GM12874 (cell line): ENCODE measurements at regions not wholly inside any gene's neighbourhood (a gene's known extent, or its start where the extent isn't known, plus 50 kb on each side); places are given as distances from the start of the nearest gene placed in this dataset.

ENCODE experiments used
- TF ChIP-seq, protein P1 (sequence below): IDR thresholded peaks from 2 replicates; pipeline ENCODE4 v1.5.1; 2011; ENCODE audit warnings: low read depth, mild to moderate bottlenecking, control low read depth, low read length, moderate library complexity; ENCODE audit not compliant: insufficient read depth

DNA sequence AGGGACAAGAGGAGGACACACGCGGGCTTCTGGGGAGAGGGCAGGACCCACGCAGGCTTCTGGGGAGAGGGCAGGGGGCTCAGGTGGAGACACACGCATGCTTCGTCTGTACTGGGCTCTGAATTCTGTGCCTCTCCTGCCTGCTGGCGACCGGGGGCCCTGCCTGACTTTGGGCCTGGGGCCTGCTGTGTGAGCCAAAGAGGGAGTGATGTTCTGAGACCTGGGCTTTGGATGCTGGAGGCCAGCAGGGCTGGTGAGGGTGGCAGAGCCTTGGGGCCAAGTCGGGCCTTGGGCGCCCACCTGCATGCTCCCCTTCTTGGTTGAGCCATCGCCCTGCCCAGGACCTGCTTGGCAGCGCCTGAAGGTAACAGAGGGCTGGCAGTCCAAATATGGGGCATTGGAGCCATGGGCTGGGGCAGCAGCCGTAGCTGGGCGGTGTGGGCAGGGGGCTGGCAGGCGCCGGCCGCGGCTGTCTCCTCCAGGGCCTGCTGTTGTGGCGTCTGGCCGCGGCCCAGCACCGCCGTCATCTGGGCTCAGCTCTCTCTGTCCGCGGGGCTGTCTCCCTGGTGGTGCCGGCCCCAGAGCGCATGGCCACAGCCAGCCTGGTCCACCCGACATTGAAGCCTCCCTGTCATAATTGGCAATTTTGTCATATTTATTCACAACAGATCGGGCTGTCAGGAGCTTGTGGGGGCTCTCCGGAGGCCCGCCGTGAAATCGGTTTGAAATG is 78.9 kb downstream of the UNCX start:
- TF ChIP-seq, protein P1, sequence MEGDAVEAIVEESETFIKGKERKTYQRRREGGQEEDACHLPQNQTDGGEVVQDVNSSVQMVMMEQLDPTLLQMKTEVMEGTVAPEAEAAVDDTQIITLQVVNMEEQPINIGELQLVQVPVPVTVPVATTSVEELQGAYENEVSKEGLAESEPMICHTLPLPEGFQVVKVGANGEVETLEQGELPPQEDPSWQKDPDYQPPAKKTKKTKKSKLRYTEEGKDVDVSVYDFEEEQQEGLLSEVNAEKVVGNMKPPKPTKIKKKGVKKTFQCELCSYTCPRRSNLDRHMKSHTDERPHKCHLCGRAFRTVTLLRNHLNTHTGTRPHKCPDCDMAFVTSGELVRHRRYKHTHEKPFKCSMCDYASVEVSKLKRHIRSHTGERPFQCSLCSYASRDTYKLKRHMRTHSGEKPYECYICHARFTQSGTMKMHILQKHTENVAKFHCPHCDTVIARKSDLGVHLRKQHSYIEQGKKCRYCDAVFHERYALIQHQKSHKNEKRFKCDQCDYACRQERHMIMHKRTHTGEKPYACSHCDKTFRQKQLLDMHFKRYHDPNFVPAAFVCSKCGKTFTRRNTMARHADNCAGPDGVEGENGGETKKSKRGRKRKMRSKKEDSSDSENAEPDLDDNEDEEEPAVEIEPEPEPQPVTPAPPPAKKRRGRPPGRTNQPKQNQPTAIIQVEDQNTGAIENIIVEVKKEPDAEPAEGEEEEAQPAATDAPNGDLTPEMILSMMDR, result no peak

DNA sequence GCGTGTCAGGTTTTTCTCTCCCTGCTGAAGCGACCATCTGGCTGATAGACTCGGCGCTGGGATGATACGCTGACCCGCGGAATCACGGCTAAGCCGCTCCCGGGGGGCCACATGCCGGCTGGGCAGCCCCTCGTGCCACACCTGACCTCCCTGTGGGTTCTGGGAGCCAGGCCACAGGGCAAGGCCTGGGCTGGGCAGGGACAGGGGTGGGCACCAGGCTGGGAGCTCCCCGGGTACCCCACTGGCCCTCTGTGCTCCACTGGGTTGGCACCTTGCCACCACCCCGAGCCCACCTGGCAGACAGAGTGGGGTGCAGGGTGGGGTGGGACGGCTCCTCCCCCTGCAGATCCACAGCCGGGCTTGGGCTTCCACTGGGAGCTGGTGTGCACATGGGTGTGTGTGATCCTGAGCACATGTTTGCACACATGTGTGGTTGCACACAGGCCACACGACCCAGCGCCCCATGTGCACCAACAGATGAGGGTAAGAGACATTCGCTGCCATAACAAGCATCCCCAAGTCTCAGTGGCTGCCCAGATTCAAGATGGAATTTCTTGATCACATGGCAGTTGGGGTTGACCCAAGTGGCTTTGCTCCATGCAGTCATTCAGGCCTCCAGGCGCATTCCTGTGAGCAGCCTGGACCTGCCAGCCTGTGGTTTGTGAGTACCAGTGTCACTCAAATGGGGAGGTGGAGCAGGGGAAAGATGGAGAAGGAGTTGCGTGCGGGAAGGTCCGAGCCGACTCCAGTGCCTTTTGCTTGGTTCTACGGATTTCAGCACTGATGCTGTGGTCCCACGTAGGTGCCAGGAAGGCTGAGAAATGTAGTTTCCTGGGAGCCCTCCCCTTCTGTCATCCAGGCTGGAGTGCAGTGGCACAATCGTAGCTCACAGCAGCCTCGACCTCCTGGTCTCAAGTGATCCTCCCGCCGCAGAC is 79.7 kb downstream of the UNCX start:
- TF ChIP-seq, protein P1, result no peak

DNA sequence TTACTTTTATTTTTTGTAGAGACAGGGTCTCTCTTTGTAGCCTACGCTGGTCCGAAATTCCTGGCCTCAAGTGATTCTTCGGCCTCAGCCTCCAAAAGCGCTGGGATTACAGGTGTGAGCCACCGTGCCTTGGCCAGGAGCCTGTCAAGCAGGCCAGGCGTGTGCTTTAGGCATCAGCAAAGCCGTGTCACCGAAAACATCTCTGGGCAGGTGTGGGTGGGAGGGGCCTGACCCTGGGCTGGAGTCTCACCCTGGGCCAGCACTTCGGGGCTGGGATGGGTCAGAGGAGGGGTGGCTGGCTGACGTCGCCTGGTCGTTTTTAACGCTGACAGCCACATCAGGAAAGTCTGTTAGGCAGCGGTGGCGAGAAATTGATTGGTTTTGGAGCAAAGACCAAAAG is 80.9 kb downstream of the UNCX start:
- TF ChIP-seq, protein P1, result no peak

DNA sequence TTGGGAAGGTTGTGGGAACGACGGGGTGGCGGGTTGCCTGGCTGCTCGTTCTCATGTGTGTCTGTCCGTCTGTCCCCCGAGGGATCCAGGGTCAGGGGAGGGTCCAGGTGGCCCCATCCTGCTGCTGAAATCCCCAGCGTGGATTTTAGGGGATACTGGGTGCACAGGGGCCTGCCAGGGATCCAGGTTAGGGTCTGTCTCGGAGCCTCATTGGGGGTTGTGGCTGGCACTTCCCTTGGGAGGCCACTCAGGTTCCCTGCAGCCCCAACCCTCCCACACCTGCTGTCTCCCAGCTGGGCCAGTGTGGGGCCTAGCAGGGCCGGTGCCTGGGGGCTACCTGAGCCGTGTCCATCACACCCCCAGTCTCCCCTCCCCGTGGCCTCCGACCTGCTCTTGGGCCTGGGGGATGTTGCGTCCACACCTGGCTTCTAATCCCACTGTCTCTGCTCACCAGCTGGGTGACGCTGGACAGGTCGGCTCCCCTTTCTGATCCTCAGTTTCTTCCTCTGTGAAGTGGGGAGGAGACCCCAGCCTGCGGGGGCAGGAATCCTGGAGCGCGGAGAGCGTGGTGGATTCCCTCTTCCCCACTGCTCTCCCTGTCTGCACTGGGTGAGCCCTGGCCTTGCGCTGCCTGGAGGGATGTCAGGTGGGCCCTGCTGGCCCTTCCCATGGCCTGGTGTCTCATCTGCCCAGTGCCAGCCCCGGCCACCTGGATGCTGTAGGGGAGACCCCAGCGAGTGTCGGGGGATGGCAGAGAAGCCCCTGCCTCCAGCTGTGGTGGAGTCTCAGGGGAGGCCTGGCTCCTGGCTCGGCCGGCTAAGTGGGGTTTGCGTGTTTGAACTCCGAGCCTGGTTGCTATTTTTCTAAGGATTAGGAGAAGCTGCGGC is 81.6 kb downstream of the UNCX start:
- TF ChIP-seq, protein P1, result no peak

DNA sequence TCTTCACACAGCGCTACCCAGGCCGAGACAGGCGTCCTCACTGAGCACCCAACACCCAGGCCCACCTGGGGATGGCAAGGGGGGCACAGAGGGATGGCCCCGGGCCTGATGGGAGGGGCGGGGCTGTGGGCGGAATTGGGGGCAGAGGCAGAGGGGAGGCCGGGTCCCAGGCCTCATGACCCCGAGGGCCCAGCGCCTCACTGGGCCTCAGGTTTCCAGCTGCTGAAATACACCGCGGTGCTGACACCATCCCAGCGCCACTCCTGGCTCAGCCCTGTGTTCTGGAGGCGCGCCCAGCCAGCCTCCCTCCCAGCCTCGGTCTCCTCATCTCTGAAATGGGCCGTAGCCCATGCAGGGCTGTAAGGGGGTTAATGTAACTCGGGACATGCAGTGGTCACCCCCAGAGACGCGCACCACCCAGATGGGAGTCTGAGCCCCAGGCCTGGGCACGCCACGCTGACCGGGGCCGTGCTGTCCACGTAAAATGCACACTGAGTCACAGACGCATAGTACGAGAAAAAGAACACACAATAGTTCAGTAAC is 82.3 kb downstream of the UNCX start:
- TF ChIP-seq, protein P1, result no peak

DNA sequence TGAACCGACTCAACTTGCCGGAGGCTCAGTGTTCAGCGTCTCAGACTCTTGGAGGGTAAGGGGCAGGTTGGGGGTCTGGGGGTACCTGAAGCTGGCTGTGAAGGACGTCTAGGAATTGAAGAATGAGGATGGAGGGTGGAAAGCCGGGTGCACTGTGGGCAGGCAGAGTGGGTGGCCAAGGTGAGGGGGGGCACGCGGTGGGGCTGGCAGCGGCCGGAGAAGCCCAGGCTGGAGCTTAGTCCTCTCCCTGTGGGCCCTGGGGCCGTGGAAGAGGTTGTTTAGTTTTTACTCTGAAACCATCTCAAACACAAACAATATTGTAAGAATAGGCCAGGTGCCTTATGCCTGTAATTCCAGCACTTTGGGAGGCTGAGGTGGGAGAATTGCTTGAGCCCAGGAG is 83.4 kb downstream of the UNCX start:
- TF ChIP-seq, protein P1, result no peak
